Neural cell (in vitro differentiated cells): ENCODE measurements at regions not wholly inside any gene's neighbourhood (a gene's known extent, or its start where the extent isn't known, plus 50 kb on each side); places are given as distances from the start of the nearest gene placed in this dataset.

Experiments
- H2AFZ ChIP-seq: fragments of 200-600, 300-800 bp; sonication (generic), shearing (Covaris generic); 2 replicates; pipeline ENCODE4 v1.6.0; 2014; ENCODE audit warnings: low read depth, mild to moderate bottlenecking, antibody characterized with exemption, low read length, moderate library complexity
- H3F3A ChIP-seq: fragments of 200-600 bp; shearing (Covaris generic); 2 replicates; pipeline ENCODE4 v1.6.1; 2016; ENCODE audit warnings: mild to moderate bottlenecking, moderate library complexity, mixed read lengths, antibody characterized with exemption, low read length; ENCODE audit not compliant: insufficient read depth, poor library complexity, severe bottlenecking
- H3K27ac ChIP-seq: fragments of 200-600, 300-800 bp; sonication (generic), shearing (Covaris generic); 2 replicates; pipeline ENCODE4 v1.5.1; 2014; ENCODE audit warnings: mild to moderate bottlenecking, low read length, moderate library complexity
- H3K27me3 ChIP-seq: fragments of 300-800, 200-600 bp; sonication (generic), shearing (Covaris generic); 2 replicates; pipeline ENCODE4 v1.6.0; 2014; ENCODE audit warnings: mild to moderate bottlenecking, low read depth, low read length, moderate library complexity; ENCODE audit not compliant: insufficient read depth
- H3K36me3 ChIP-seq: fragments of 300-800, 200-600 bp; sonication (generic), shearing (Covaris generic); 2 replicates; pipeline ENCODE4 v1.5.1; 2014; ENCODE audit warnings: mild to moderate bottlenecking, antibody characterized with exemption, low read length, moderate library complexity; ENCODE audit not compliant: insufficient read depth
- H3K4me2 ChIP-seq: fragments of 300-800, 200-600 bp; sonication (generic), shearing (Covaris generic); 2 replicates; pipeline ENCODE4 v1.6.0; 2014; ENCODE audit warnings: mild to moderate bottlenecking, low read length
- H3K4me3 ChIP-seq: fragments of 300-800, 200-600 bp; sonication (generic), shearing (Covaris generic); 2 replicates; pipeline ENCODE4 v1.5.1; 2014; ENCODE audit warnings: mild to moderate bottlenecking, low read length, moderate library complexity
- H3K79me2 ChIP-seq: fragments of 200-600 bp; shearing (Covaris generic); replicated peaks from 2 replicates; pipeline ENCODE4 v1.6.0; 2014; ENCODE audit warnings: mild to moderate bottlenecking, low read length, moderate library complexity; ENCODE audit not compliant: insufficient read depth
- H3K9ac ChIP-seq: fragments of 300-800, 200-600 bp; sonication (generic), shearing (Covaris generic); 2 replicates; pipeline ENCODE4 v1.6.1; 2016; ENCODE audit warnings: mild to moderate bottlenecking, low read length, mixed read lengths
- H3K9me2 ChIP-seq: fragments of 200-600 bp; shearing (Covaris generic); 2 replicates; pipeline ENCODE4 v1.6.1; 2016; ENCODE audit warnings: mild to moderate bottlenecking, low read length, mixed read lengths; ENCODE audit not compliant: insufficient read depth
- H3K9me3 ChIP-seq: fragments of 200-600, 300-800 bp; sonication (generic), shearing (Covaris generic); 2 replicates; pipeline ENCODE4 v1.6.1; 2016; ENCODE audit warnings: mild to moderate bottlenecking, mixed run types, low read length, moderate library complexity, mixed read lengths
- H4K20me1 ChIP-seq: fragments of 200-600 bp; shearing (Covaris generic); 2 replicates; pipeline ENCODE4 v1.6.1; 2016; ENCODE audit warnings: mild to moderate bottlenecking, mixed run types; ENCODE audit not compliant: insufficient read depth
- CTCF ChIP-seq: fragments of 450-650 bp; IDR thresholded peaks from 2 replicates; pipeline ENCODE4 v1.5.1; 2014; ENCODE audit warnings: antibody characterized with exemption, mild to moderate bottlenecking, moderate library complexity; ENCODE audit not compliant: poor library complexity, severe bottlenecking
- EP300 ChIP-seq: fragments of 450-650 bp; conservative IDR thresholded peaks from 2 replicates; pipeline ENCODE4 v1.6.1; 2014; ENCODE audit warnings: antibody characterized with exemption, mild to moderate bottlenecking, moderate library complexity; ENCODE audit not compliant: poor library complexity, severe bottlenecking
- EZH2 ChIP-seq: fragments of 200-600, 300-800 bp; shearing (Covaris generic), sonication (generic); IDR thresholded peaks from 2 replicates; pipeline ENCODE4 v1.6.1; 2014; ENCODE audit warnings: antibody characterized with exemption, low read length, borderline replicate concordance, mild to moderate bottlenecking; ENCODE audit not compliant: insufficient read depth, poor library complexity, severe bottlenecking
- MXI1 ChIP-seq: fragments of 450-650 bp; conservative IDR thresholded peaks from 2 replicates; pipeline ENCODE4 v1.6.1; 2014; ENCODE audit warnings: antibody characterized with exemption, mild to moderate bottlenecking; ENCODE audit not compliant: poor library complexity, severe bottlenecking
- POLR2AphosphoS5 ChIP-seq: IDR thresholded peaks from 2 replicates; pipeline ENCODE4 v1.6.1; 2012
- RAD21 ChIP-seq: fragments of 450-650 bp; conservative IDR thresholded peaks from 2 replicates; pipeline ENCODE4 v1.6.1; 2014; ENCODE audit warnings: antibody characterized with exemption, mild to moderate bottlenecking, moderate library complexity
- REST ChIP-seq: IDR thresholded peaks from 2 replicates; pipeline ENCODE4 v1.6.1; 2012; ENCODE audit warnings: borderline replicate concordance
- SMC3 ChIP-seq: fragments of 450-650 bp; conservative IDR thresholded peaks from 2 replicates; pipeline ENCODE4 v1.6.1; 2014; ENCODE audit warnings: antibody characterized with exemption, mild to moderate bottlenecking, moderate library complexity; ENCODE audit not compliant: poor library complexity
- TAF1 ChIP-seq: IDR thresholded peaks from 2 replicates; pipeline ENCODE4 v1.6.1; 2012; ENCODE audit warnings: low read depth

DNA sequence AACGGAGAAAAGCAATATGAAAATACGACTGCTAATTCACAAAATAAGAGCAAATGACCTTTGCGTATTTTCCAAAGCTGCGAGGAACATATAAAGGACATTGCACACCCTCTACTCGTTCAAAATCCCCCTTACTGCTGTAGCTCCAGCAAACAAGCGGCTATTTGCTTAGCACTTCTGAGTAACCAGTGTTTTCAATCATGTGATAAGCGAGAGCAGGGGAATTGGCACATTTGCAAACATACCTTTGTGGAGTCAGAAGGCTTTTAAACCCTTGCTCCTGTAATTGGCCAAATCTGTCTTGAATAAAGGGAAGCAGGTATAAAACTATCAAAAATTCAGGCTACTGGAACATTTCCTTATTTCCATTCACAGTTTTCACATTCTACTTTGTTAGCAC, 610.2 kb downstream of the UBE2NL start:
- Histone ChIP-seq H2AFZ (no peak overlapping the region), H3K79me2 (no peaks in the 10 kb centered on the region), H3K4me2 (no peak overlapping the region), H3F3A (no peaks in the 10 kb centered on the region), H3K36me3 (no peaks in the 10 kb centered on the region), H3K4me3 (no peak overlapping the region), H3K27me3 (no peaks in the 10 kb centered on the region), H3K27ac (no peak overlapping the region), H3K9me2 (no peaks in the 10 kb centered on the region), H4K20me1 (no peaks in the 10 kb centered on the region), H3K9ac (no peak overlapping the region), H3K9me3 (no peaks in the 10 kb centered on the region)
- TF ChIP-seq REST (no peak), EZH2 (no peak), CTCF (no peak), SMC3 (no peak), MXI1 (no peak), EP300 (no peak), POLR2AphosphoS5 (no peak)

- H4K20me1 ChIP-seq, result no peaks in the 10 kb centered on the region
- H3K9ac ChIP-seq, result no peak overlapping the region
- H3K27me3 ChIP-seq, result no peaks in the 10 kb centered on the region
- no peak overlapping the region for H2AFZ ChIP-seq
- no peaks in the 10 kb centered on the region for H3K36me3 ChIP-seq
- no peak overlapping the region for H3K4me3 ChIP-seq
- H3K79me2 ChIP-seq, result no peaks in the 10 kb centered on the region
- H3K9me2 ChIP-seq, result no peaks in the 10 kb centered on the region
- no peak overlapping the region for H3K27ac ChIP-seq
- no peak overlapping the region for H3K4me2 ChIP-seq
- no peaks in the 10 kb centered on the region for H3F3A ChIP-seq
- TF ChIP-seq EP300 (no peak), REST (no peak), TAF1 (no peak), EZH2 (no peak), RAD21 (no peak), SMC3 (no peak), POLR2AphosphoS5 (no peak), MXI1 (no peak), CTCF (no peak)
- H3K9me3 ChIP-seq, result no peaks in the 10 kb centered on the region
Measured at GRCh38 chrX:144531877-144532276, 648.0 kb downstream of the UBE2NL start.
